ENCODE measurements at regions not wholly inside any gene's neighbourhood (a gene's known extent, or its start where the extent isn't known, plus 50 kb on each side); places are given as distances from the start of the nearest gene placed in this dataset.

DNA sequence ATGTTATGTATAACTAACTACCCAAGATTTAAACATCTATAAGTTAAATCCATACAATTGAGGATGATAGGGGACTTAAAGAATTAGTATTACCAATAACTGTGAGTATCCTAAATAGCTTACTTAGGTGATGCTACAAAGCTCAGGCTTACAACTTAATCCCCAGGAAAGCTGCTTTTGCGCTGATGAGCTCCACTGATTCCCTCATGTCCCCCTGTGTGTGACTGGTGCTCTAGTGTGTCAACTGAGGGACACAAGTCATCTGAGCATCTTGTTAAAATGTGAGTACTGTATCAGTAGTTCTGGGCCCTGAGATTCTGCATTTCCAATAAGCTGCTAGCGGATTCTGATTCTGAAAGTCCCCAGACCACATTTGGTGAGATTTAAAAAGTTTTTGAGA, 1458.8 kb downstream of the MRPL39 start:
- ChIA-PET CTCF (ENCODE audit: partially characterized antibody) (no interaction called here), POLR2A (ENCODE audit: partially characterized antibody) (no interaction called here)
- H3K9ac ChIP-seq (replicated peaks in 1 of 4; ENCODE audit: extremely low read depth in 1 of 4, low read depth in 3 of 4, low read length in 3 of 4) = no peak overlapping the region
- H3K14ac ChIP-seq (ENCODE audit: insufficient read length) = no peak overlapping the region
- no peak overlapping the region for H2BK12ac ChIP-seq (ENCODE audit: low read depth, low read length)
- WGBS, 2 experiments (ENCODE audit: extremely low coverage in 1 of 2, insufficient coverage in 1 of 2, insufficient read length in 1 of 2, insufficient replicate concordance in 2 of 2, low coverage in 1 of 2, low lambda C conversion rate in 2 of 2, missing lambda C conversion rate in 1 of 2) = 89% methylated on average over 2 of the region's 2 CpGs; no CpG with 5 or more reads in 1 of the 2 experiments
- no peaks in the 10 kb centered on the region for H3K79me1 ChIP-seq (ENCODE audit: low read depth, low read length)
- H4K20me1 ChIP-seq (replicated peaks in 1 of 2; ENCODE audit: control insufficient read depth in 1 of 2, insufficient read depth in 2 of 2, low read length in 2 of 2) = no peaks in the 10 kb centered on the region
- H2AFZ ChIP-seq (ENCODE audit: low read length) = no peak overlapping the region
- no peaks in the 10 kb centered on the region for H3K36me3 ChIP-seq (ENCODE audit: control insufficient read depth in 2 of 4, insufficient read depth in 4 of 4, low read length in 3 of 4)
- no peaks in the 10 kb centered on the region for H3K79me2 ChIP-seq (ENCODE audit: control insufficient read depth in 1 of 2, insufficient read depth in 2 of 2, low read length in 2 of 2)
- no peak overlapping the region for H3K27ac ChIP-seq (ENCODE audit: low read depth, low read length)
- no peak overlapping the region for H2AK5ac ChIP-seq (ENCODE audit: low read depth, low read length)
- no peaks in the 10 kb centered on the region for H3K27me3 ChIP-seq (replicated peaks in 1 of 4; ENCODE audit: control insufficient read depth in 3 of 4, extremely low read depth in 1 of 4, insufficient read depth in 3 of 4, low read length in 3 of 4)
- H3K23ac ChIP-seq (ENCODE audit: insufficient read length) = no peak overlapping the region
- H3K4me2 ChIP-seq (ENCODE audit: insufficient read depth in 1 of 2, low read depth in 2 of 2, low read length in 2 of 2) = no peak overlapping the region
- no peak overlapping the region for H3K4ac ChIP-seq (replicated peaks; ENCODE audit: insufficient read length, low read depth, low read length)
- no peaks in the 10 kb centered on the region for H3K23me2 ChIP-seq (ENCODE audit: low read depth, low read length)
- H2BK20ac ChIP-seq (ENCODE audit: low read length) = no peak overlapping the region
- no peak overlapping the region for H4K5ac ChIP-seq (ENCODE audit: insufficient read length, low read depth, low read length)
- H4K91ac ChIP-seq (replicated peaks; ENCODE audit: insufficient read length, low read length) = no peak overlapping the region
- no peak overlapping the region for H2BK15ac ChIP-seq (ENCODE audit: low read length)
- H3K4me3 ChIP-seq (ENCODE audit: extremely low read depth in 1 of 4, insufficient read depth in 2 of 4, low read depth in 3 of 4, low read length in 4 of 4) = no peak overlapping the region
- H2BK5ac ChIP-seq (ENCODE audit: low read depth, low read length) = no peak overlapping the region
- no peaks in the 10 kb centered on the region for H3K4me1 ChIP-seq (replicated peaks in 1 of 4; ENCODE audit: control insufficient read depth in 3 of 4, insufficient read depth in 4 of 4, low read length in 3 of 4)
- no peak overlapping the region for H2BK120ac ChIP-seq (replicated peaks; ENCODE audit: low read depth, low read length)
- H3K18ac ChIP-seq (ENCODE audit: extremely low read depth, low read length) = no peak overlapping the region
- H3K56ac ChIP-seq (replicated peaks; ENCODE audit: insufficient read length, low read depth, low read length) = no peak overlapping the region
- H4K8ac ChIP-seq (ENCODE audit: extremely low read depth, insufficient read depth, low read length) = no peak overlapping the region
- no peak for FAIRE-seq
- no peak for DNase-seq (ENCODE audit: low read depth in 1 of 2, low spot score in 2 of 2)
- H3K9me3 ChIP-seq (ENCODE audit: insufficient read depth in 2 of 2, low read depth in 1 of 2, low read length in 1 of 2) = peaks cover 0 to 9% of the 10 kb centered on the region in 2 experiments; a peak in 1 of 4 replicates
- TF ChIP-seq GABPA (IDR thresholded peaks at IDR 0.05; ENCODE audit: borderline replicate concordance, insufficient read depth, low read length) = no peak
- no peak for TF ChIP-seq CTBP2 (IDR thresholded peaks at IDR 0.05; ENCODE audit: borderline replicate concordance, insufficient read depth, insufficient read length, low read length)
- no peak for TF ChIP-seq SUZ12 (IDR thresholded peaks at IDR 0.05; ENCODE audit: low read length)
- TF ChIP-seq, protein P1, sequence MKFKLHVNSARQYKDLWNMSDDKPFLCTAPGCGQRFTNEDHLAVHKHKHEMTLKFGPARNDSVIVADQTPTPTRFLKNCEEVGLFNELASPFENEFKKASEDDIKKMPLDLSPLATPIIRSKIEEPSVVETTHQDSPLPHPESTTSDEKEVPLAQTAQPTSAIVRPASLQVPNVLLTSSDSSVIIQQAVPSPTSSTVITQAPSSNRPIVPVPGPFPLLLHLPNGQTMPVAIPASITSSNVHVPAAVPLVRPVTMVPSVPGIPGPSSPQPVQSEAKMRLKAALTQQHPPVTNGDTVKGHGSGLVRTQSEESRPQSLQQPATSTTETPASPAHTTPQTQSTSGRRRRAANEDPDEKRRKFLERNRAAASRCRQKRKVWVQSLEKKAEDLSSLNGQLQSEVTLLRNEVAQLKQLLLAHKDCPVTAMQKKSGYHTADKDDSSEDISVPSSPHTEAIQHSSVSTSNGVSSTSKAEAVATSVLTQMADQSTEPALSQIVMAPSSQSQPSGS (IDR thresholded peaks at IDR 0.05; ENCODE audit: low read length) = no peak
- no peak for TF ChIP-seq SP1 (IDR thresholded peaks at IDR 0.05; ENCODE audit: low read depth, low read length)
- no peak for TF ChIP-seq RAD21 (IDR thresholded peaks at IDR 0.05 in 1 of 2, conservative IDR thresholded peaks at IDR 0.05 in 1 of 2; ENCODE audit: low read depth in 2 of 2, low read length in 2 of 2)
- TF ChIP-seq NRF1 (IDR thresholded peaks at IDR 0.05; ENCODE audit: low read depth, low read length) = no peak
- TF ChIP-seq SIX5 (IDR thresholded peaks at IDR 0.05; ENCODE audit: low read depth, low read length) = no peak
- TF ChIP-seq, protein P2, sequence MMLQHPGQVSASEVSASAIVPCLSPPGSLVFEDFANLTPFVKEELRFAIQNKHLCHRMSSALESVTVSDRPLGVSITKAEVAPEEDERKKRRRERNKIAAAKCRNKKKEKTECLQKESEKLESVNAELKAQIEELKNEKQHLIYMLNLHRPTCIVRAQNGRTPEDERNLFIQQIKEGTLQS (IDR thresholded peaks at IDR 0.05; ENCODE audit: insufficient read depth, low read depth, low read length) = no peak
